ENCODE measurements at regions not wholly inside any gene's neighbourhood (a gene's known extent, or its start where the extent isn't known, plus 50 kb on each side); places are given as distances from the start of the nearest gene placed in this dataset.

GRCh38 chr3:81041331-81041730, 720.1 kb downstream of the GBE1 start:
- no peak for TF ChIP-seq POLR2A (IDR thresholded peaks at IDR 0.05)
- TF ChIP-seq, protein P1, sequence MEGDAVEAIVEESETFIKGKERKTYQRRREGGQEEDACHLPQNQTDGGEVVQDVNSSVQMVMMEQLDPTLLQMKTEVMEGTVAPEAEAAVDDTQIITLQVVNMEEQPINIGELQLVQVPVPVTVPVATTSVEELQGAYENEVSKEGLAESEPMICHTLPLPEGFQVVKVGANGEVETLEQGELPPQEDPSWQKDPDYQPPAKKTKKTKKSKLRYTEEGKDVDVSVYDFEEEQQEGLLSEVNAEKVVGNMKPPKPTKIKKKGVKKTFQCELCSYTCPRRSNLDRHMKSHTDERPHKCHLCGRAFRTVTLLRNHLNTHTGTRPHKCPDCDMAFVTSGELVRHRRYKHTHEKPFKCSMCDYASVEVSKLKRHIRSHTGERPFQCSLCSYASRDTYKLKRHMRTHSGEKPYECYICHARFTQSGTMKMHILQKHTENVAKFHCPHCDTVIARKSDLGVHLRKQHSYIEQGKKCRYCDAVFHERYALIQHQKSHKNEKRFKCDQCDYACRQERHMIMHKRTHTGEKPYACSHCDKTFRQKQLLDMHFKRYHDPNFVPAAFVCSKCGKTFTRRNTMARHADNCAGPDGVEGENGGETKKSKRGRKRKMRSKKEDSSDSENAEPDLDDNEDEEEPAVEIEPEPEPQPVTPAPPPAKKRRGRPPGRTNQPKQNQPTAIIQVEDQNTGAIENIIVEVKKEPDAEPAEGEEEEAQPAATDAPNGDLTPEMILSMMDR (IDR thresholded peaks at IDR 0.05), result no peak

All from tibial nerve (tissue), 3 donors.